Osteocyte (in vitro differentiated cells): ENCODE measurements at regions not wholly inside any gene's neighbourhood (a gene's known extent, or its start where the extent isn't known, plus 50 kb on each side); places are given as distances from the start of the nearest gene placed in this dataset.

Experiments used
- DNase-seq: peaks from one replicate; pipeline ENCODE4 v3.0.0; 2021; ENCODE audit warnings: mixed read lengths; ENCODE audit not compliant: unreplicated experiment; ENCODE audit errors: extremely low spot score
- H3K27ac Mint-ChIP-seq: one replicate; pipeline ENCODE4 v1.8.0; 2021; ENCODE audit warnings: mild to moderate bottlenecking, mixed read lengths; ENCODE audit not compliant: unreplicated experiment
- H3K27me3 Mint-ChIP-seq: one replicate; pipeline ENCODE4 v1.8.0; 2021; ENCODE audit warnings: mixed read lengths; ENCODE audit not compliant: unreplicated experiment
- H3K36me3 Mint-ChIP-seq: one replicate; pipeline ENCODE4 v1.8.0; 2021; ENCODE audit warnings: mixed read lengths; ENCODE audit not compliant: unreplicated experiment
- H3K4me1 Mint-ChIP-seq: one replicate; pipeline ENCODE4 v1.8.0; 2021; ENCODE audit warnings: mixed read lengths; ENCODE audit not compliant: unreplicated experiment
- H3K4me3 Mint-ChIP-seq: one replicate; pipeline ENCODE4 v1.8.0; 2021; ENCODE audit warnings: mild to moderate bottlenecking, moderate library complexity, mixed read lengths; ENCODE audit not compliant: unreplicated experiment
- H3K9me3 Mint-ChIP-seq: one replicate; pipeline ENCODE4 v1.8.0; 2021; ENCODE audit warnings: mixed read lengths; ENCODE audit not compliant: unreplicated experiment
- TF ChIP-seq, protein P1 (sequence below): fragments of 200-600 bp; sonication (generic); IDR thresholded peaks from 2 replicates; pipeline ENCODE4 v1.5.0; 2021; ENCODE audit warnings: antibody characterized with exemption, mild to moderate bottlenecking, moderate library complexity

GRCh38 chr11:32531528-32531927, 52.1 kb upstream of the EIF3M start:
- no peaks in the 10 kb centered on the region for H3K4me1 Mint-ChIP-seq
- no peak overlapping the region for H3K27ac Mint-ChIP-seq
- no peak overlapping the region for H3K4me3 Mint-ChIP-seq
- no peaks in the 10 kb centered on the region for H3K36me3 Mint-ChIP-seq
- TF ChIP-seq, protein P1, sequence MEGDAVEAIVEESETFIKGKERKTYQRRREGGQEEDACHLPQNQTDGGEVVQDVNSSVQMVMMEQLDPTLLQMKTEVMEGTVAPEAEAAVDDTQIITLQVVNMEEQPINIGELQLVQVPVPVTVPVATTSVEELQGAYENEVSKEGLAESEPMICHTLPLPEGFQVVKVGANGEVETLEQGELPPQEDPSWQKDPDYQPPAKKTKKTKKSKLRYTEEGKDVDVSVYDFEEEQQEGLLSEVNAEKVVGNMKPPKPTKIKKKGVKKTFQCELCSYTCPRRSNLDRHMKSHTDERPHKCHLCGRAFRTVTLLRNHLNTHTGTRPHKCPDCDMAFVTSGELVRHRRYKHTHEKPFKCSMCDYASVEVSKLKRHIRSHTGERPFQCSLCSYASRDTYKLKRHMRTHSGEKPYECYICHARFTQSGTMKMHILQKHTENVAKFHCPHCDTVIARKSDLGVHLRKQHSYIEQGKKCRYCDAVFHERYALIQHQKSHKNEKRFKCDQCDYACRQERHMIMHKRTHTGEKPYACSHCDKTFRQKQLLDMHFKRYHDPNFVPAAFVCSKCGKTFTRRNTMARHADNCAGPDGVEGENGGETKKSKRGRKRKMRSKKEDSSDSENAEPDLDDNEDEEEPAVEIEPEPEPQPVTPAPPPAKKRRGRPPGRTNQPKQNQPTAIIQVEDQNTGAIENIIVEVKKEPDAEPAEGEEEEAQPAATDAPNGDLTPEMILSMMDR, result no peak
- DNase-seq, result no peak
- no peaks in the 10 kb centered on the region for H3K9me3 Mint-ChIP-seq
- H3K27me3 Mint-ChIP-seq, result no peaks in the 10 kb centered on the region

DNA sequence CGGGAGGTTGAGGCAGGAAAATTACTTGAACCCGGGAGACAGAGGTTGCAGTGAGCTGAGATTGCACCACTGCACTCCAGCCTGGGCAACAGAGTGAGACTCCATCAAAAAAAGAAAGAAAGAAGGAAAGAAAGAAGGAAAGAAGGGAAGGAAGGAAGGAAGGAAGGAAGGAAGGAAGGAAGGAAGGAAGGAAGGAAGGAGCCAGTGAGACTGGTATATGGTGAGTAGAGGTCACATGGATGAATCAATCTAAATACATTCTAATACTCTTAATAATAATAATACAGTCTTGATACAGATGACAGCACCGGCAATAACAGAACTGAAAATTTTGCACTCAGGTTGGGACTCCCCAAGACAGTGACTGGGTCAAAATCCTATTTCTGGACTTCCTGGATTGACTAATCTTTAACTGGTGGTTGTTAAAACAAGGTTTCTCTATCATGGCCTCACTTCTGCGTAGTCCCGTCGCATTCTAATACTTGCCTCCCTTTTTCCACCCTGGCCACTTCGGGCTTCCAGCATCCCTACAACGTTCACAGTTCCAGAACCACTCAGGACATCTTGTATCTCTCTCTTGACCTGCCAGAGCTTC, 53.5 kb upstream of the EIF3M start:
- H3K36me3 Mint-ChIP-seq, result no peaks in the 10 kb centered on the region
- TF ChIP-seq, protein P1, result no peak
- no peak overlapping the region for H3K27ac Mint-ChIP-seq
- DNase-seq, result no peak
- H3K27me3 Mint-ChIP-seq, result no peaks in the 10 kb centered on the region
- no peak overlapping the region for H3K4me3 Mint-ChIP-seq
- no peaks in the 10 kb centered on the region for H3K9me3 Mint-ChIP-seq
- H3K4me1 Mint-ChIP-seq, result no peaks in the 10 kb centered on the region

DNA sequence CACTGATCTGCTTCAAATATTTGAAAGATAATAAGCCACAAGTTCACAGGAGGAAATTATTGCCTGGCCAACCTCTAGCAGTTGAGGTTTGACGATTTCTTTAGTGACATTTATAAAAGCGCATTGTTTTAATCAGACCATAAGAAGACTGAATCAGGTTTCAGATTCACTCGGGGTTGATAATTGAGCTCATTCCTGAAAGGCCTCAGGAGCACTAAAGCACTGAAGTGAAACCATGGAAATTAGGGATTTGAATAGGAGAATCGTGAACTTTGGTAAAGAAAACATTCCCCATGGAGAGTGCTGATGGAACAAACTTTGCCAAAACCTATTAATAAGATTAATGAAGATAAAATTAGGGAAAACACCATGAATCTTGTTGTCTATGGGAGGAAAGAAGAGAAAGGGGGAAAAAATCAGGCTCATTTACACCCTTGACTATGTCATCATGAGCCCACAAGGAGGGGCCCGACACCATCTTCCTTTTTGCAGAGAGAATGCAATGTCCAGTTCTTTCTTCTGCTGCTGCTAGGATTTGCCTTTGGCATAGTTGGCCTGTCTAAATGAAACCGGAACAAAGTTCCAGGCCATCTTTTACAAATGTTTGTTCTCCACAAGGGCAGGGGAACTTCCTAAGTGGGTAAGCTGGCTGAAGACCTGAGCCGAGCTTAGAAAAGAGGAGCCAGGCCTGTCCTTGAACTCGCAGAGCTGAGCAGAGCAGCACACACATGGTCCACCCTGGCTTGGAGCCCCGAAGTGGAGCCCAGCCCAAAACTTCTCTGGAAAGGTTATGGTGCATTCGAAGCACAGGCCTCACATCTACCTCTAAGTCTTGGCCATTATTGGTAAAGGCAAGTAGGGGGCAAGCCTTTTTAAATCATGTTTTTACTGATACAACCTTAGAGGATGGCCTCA, 56.1 kb upstream of the EIF3M start:
- H3K27ac Mint-ChIP-seq, result no peak overlapping the region
- H3K4me1 Mint-ChIP-seq, result no peaks in the 10 kb centered on the region
- H3K36me3 Mint-ChIP-seq, result no peaks in the 10 kb centered on the region
- TF ChIP-seq, protein P1, result no peak
- H3K27me3 Mint-ChIP-seq, result no peaks in the 10 kb centered on the region
- no peak overlapping the region for H3K4me3 Mint-ChIP-seq
- no peak for DNase-seq
- no peaks in the 10 kb centered on the region for H3K9me3 Mint-ChIP-seq

DNA sequence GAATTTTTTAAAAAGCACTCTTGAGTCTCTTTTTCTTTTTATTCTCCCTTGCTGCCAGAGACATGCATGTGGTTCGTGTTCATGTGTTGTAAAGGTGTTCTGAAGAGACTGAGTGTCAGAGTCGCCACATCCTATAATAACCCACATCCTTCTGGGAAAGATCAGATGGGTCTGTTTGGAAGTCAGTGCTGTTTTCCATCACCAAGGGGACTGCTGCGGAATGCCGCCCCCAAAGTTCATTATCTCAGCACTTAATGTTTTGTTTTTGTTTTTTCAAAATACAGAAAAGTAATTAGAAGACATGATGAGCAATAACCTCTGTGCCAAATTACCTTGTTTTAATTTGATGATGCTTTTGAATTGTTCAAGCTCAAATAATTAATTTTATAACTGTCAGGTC, 56.9 kb upstream of the EIF3M start:
- no peak for DNase-seq
- H3K9me3 Mint-ChIP-seq, result no peaks in the 10 kb centered on the region
- H3K27me3 Mint-ChIP-seq, result no peaks in the 10 kb centered on the region
- H3K4me3 Mint-ChIP-seq, result no peak overlapping the region
- no peaks in the 10 kb centered on the region for H3K4me1 Mint-ChIP-seq
- no peaks in the 10 kb centered on the region for H3K36me3 Mint-ChIP-seq
- TF ChIP-seq, protein P1, result no peak
- no peak overlapping the region for H3K27ac Mint-ChIP-seq

- H3K27ac Mint-ChIP-seq, result no peak overlapping the region
- H3K36me3 Mint-ChIP-seq, result no peaks in the 10 kb centered on the region
- H3K4me1 Mint-ChIP-seq, result no peaks in the 10 kb centered on the region
- TF ChIP-seq, protein P1, result no peak
- peaks cover 2% of the 10 kb centered on the region for H3K27me3 Mint-ChIP-seq
- no peak overlapping the region for H3K4me3 Mint-ChIP-seq
- H3K9me3 Mint-ChIP-seq, result no peaks in the 10 kb centered on the region
- DNase-seq, result no peak
Observed at GRCh38 chr11:32511926-32512325, 71.7 kb upstream of the EIF3M start.
